Left cardiac atrium (tissue), 4 donors: ENCODE measurements at regions not wholly inside any gene's neighbourhood (a gene's known extent, or its start where the extent isn't known, plus 50 kb on each side); places are given as distances from the start of the nearest gene placed in this dataset.

Source experiments
- ATAC-seq, 2 donors: fragments of 200-7000 bp; cut with Tn5 transposase; one replicate each; pipeline ENCODE4 v1.9.1; 2020; ENCODE audit warnings: mild to moderate bottlenecking in 2 of 2, moderate library complexity in 2 of 2
- DNase-seq: peaks from one replicate; pipeline ENCODE4 v3.0.0-alpha.2; 2020
- intact Hi-C, 2 donors: fragments of 100-400 bp; cut with DNase I; formaldehyde crosslinking; loops; one replicate each; pipeline versions ENCODE4 v1.14.1 to v1.15.1; 2022 to 2023
- donor health status: DM: no; HTN: yes; CAD: no.
- donor health status: DM: no; HTN: yes; CAD: no; lungs with severe emphysema.
- donor health status: DM: yes; HTN: yes; CAD: no.
- donor health status: Dilated cardiomyopathy.

- DNase-seq: no peak
- no peak for ATAC-seq
- intact Hi-C loops: no loop called here
These were observed 901.2 kb upstream of the COX7C start for GRCh38 chr5:85716344-85717202.

GRCh38 chr5:85717203-85717563 lies 900.6 kb upstream of the COX7C start:
- no peak for ATAC-seq
- intact Hi-C loops: no loop called here
- DNase-seq: no peak

- DNase-seq: no peak
- intact Hi-C loops: no loop called here
These were observed 885.6 kb upstream of the COX7C start for GRCh38 chr5:85732185-85732584.

GRCh38 chr5:85741972-85742371 lies 875.8 kb upstream of the COX7C start:
- no peak for ATAC-seq
- intact Hi-C loops: no loop called here
- DNase-seq: no peak

More at GRCh38 chr5:85732185-85732584, 885.6 kb upstream of the COX7C start:
- ATAC-seq: no peak

GRCh38 chr5:85760519-85760918 lies 857.2 kb upstream of the COX7C start:
- DNase-seq (no peak), ATAC-seq (no peak)
- intact Hi-C loops: no loop called here

GRCh38 chr5:85769347-85769746 lies 848.4 kb upstream of the COX7C start:
- DNase-seq: no peak
- ATAC-seq: no peak
- intact Hi-C loops: no loop called here

GRCh38 chr5:85784746-85785145 lies 833.0 kb upstream of the COX7C start:
- DNase-seq (no peak), ATAC-seq (no peak)
- intact Hi-C loops: no loop called here

- DNase-seq: no peak
- ATAC-seq: no peak
- intact Hi-C loops: no loop called here
These were observed 804.6 kb upstream of the COX7C start for GRCh38 chr5:85813146-85813545.

GRCh38 chr5:85814596-85814995 lies 803.1 kb upstream of the COX7C start:
- no peak for ATAC-seq
- DNase-seq: no peak
- intact Hi-C loops: no loop called here

GRCh38 chr5:85823462-85824426 lies 794.0 kb upstream of the COX7C start:
- intact Hi-C loops: no loop called here
- DNase-seq: no peak
- peak in 1 of 2 donors; percentile 92 for ATAC-seq

- DNase-seq: no peak
- ATAC-seq: no peak
- intact Hi-C loops: no loop called here
These were observed 779.0 kb upstream of the COX7C start for GRCh38 chr5:85838781-85839180.

GRCh38 chr5:85841653-85842052 lies 776.1 kb upstream of the COX7C start:
- intact Hi-C loops: no loop called here
- ATAC-seq (no peak), DNase-seq (no peak)

- no peak for ATAC-seq
- DNase-seq: no peak
- intact Hi-C loops: no loop called here
These were observed 774.2 kb upstream of the COX7C start for GRCh38 chr5:85843535-85843934.

GRCh38 chr5:85849411-85849810 lies 768.3 kb upstream of the COX7C start:
- intact Hi-C loops: no loop called here
- no peak for DNase-seq
- no peak for ATAC-seq

- intact Hi-C loops: no loop called here
- DNase-seq (no peak), ATAC-seq (no peak)
These were observed 752.4 kb upstream of the COX7C start for GRCh38 chr5:85865296-85865695.

- DNase-seq (no peak), ATAC-seq (no peak)
- intact Hi-C loops: no loop called here
These were observed 749.7 kb upstream of the COX7C start for GRCh38 chr5:85868070-85868469.

- intact Hi-C loops: no loop called here
- no peak for DNase-seq
- no peak for ATAC-seq
These were observed 723.7 kb upstream of the COX7C start for GRCh38 chr5:85893996-85894395.

- intact Hi-C loops: no loop called here
These were observed 721.2 kb upstream of the COX7C start for GRCh38 chr5:85896514-85896913.

GRCh38 chr5:85906460-85906859 lies 711.3 kb upstream of the COX7C start:
- intact Hi-C loops: no loop called here
- ATAC-seq (no peak), DNase-seq (no peak)

More at GRCh38 chr5:85896514-85896913, 721.2 kb upstream of the COX7C start:
- no peak for ATAC-seq
- no peak for DNase-seq

- ATAC-seq (no peak), DNase-seq (no peak)
- intact Hi-C loops: no loop called here
These were observed 707.4 kb upstream of the COX7C start for GRCh38 chr5:85910335-85910734.
